HG03097 (cell line): ENCODE measurements at regions not wholly inside any gene's neighbourhood (a gene's known extent, or its start where the extent isn't known, plus 50 kb on each side); places are given as distances from the start of the nearest gene placed in this dataset.

Experiments
- ATAC-seq: cut with Tn5 transposase; IDR thresholded peaks from one replicate; pipeline ENCODE4 v1.9.1; 2021; ENCODE audit not compliant: unreplicated experiment, low FRiP score

- ATAC-seq = no peak
Observed at GRCh38 chr2:3005859-3006501, 371.6 kb downstream of the EIPR1 start.

DNA sequence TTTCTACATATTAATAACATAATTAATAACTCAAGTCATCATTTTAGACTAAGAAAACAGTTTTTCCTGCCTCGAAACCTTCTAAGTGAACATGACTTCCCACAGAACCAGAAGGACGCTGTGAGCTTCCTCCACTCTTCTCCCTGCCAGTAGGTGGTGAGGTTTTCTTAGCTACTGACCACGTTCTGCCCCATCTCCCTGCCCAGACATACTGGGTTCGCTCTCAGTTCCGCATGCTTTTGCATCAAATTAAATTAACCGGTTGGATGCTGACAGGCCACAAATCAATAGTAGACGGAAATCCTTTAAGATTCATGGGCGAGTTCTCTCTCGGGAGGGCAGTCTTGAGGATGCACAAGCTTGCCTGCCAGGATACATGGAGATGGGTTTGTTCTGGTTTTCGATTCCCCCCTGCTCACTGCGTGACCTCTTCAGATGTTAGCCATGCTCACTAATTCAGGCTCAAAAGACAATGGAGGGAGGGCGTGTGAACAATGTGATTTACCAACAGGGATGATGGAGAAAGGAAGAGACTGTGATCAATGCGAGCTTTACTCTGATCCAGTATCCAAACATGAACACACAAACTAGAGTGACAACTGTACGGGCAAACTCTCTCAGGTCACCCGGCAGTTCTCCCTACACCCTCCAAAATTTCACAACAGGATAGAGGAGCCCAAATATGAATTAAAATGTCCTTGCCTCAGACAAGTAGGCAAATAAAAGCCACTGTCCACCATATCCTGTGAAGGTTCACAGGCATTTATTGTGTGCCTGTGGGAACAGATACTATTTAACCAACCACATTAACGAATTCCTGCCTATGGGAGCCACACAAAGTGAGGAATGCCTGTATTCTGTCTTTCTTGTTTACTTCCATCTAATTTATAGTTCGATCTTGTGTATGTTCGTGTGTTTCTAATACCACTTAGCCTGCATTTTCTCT, 375.7 kb downstream of the EIPR1 start:
- ATAC-seq = no peak

GRCh38 chr2:3000968-3001367, 376.6 kb downstream of the EIPR1 start:
- no peak for ATAC-seq

GRCh38 chr2:3000125-3000524, 377.5 kb downstream of the EIPR1 start:
- ATAC-seq = no peak

DNA sequence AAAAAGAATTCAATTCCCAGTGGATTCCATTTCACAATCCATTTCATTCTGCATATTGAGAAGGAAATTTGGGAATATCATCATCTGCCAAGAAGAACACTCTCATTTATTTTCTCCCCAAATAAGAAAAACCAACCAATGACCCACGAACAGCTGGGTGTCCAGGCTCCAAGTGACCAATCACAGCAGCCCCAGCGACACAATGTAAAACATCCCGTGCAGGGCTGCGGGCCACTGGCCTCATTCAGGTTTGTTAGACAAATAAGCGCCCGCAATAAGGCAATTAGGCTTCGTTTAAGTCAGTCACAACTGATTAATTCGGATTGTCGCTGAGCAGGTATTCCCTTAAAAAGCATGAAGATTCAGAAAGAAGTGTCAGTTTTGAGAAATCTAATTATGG, 378.6 kb downstream of the EIPR1 start:
- ATAC-seq = no peak

- no peak for ATAC-seq
Observed at GRCh38 chr2:2993172-2993692, 384.4 kb downstream of the EIPR1 start.

DNA sequence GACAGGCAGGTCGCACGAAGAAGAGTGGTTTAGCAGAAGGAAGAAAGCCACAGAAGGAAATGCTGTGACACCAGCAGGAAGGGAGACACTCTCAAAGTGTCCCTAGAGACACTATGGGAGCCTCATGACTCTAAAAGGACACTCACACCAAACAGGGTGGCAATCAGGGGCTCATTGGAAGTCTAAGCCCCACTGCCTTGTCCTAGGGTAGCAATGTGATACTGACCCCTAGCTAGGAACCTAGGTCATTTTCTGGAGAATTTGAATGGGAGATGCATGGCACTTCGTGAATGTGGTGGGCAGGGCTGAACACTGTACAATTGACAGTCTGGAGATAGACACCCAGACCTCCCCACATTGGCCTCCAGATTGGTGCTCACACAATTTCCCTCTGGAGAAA, 385.0 kb downstream of the EIPR1 start:
- no peak for ATAC-seq

DNA sequence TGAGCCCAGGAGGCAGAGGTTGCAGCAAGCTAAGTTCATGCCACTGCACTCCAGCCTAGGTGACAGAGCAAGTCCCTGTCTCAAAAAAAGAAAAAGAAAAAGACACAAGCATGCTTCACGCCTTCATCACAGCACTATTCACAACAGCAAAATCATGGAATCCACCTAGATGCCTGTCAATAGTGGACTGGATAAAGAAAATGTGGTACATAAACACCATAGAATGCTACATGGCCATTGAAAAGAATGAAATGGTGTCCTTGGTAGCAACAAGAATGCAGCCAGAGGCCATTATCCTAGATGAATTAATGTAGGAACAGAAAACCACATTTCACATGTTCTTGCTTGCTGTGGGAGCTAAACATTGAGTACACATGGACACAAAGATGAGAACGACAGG, 392.6 kb downstream of the EIPR1 start:
- no peak for ATAC-seq

DNA sequence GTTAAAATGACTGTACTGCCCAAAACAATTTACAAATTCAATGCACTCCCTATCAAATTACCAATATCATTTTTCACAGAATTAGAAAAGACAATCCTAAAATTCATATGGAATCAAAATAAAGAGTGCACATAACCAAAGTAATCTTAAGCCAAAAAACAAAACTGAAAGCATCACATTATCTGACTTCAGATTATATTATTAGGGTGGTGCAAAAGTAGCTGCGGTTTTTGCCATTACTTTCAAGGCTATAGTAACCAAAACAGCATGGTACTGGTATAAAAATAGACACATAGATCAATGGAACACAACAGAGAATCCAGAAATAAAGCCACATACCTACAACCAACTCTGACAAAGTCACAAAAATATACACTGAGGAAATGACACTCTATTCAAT, 396.6 kb downstream of the EIPR1 start:
- ATAC-seq = no peak

DNA sequence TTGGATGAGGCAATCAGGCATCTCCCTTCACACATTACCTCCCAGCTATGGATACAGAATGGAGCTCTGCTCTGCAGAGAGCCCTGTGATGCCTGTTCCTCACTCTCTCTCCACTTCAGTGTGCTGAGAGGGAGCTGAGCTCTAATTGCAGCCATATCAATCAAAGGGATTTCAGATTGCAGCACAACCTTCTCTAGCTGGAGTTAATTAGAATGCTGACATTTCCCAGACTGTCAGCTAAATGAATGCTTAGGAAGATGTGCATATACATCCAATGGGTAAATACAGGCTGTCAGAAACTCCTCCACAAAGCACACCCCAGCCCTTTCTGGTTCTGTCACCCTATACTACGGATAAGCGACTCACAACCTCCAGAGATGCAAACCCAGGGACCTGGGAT, 402.6 kb downstream of the EIPR1 start:
- no peak for ATAC-seq

GRCh38 chr2:2960441-2961133, 417.0 kb downstream of the EIPR1 start:
- no peak for ATAC-seq

DNA sequence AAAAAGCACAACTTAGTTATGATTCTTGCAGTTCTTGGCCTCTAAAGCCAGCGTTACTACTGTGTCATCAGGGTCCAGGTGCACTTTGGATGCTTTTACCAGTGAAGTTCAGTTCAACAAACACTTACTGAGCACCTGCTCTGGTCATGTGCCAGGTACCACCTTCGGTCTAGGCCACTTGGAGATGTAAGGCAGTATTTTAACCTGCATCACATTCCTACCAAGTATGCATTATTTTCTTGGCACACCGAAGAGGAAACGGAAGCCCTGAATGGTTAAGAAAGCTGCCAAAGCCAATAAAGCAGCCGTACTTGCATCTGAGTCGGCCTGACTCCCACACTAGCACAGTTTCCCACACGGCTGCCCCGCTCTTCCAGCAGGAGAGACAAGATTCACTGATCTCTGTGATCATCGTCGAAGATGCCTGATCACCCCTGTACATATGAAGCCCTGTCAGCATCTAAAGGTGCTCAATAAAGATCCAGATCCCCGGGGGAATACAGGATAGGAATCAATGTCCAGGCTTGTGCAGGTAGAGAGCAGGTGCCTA, 427.1 kb downstream of the EIPR1 start:
- no peak for ATAC-seq

DNA sequence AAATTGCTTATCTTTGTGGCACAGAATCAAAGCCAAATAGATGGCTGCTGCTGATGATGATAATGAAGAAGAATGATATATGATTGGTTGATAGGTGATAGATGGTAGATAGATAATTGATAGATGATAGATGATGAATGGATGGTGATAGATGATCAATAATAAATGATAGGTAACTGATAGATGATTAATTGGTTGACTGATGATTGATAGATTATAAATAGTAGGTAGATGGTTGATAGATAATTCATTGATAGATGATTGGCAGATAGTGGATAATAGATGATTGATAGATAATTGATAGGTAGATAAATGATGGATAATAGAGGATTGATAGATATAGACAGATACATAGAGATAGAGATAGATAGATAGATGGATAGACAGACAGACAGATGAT, 430.2 kb downstream of the EIPR1 start:
- ATAC-seq = no peak

DNA sequence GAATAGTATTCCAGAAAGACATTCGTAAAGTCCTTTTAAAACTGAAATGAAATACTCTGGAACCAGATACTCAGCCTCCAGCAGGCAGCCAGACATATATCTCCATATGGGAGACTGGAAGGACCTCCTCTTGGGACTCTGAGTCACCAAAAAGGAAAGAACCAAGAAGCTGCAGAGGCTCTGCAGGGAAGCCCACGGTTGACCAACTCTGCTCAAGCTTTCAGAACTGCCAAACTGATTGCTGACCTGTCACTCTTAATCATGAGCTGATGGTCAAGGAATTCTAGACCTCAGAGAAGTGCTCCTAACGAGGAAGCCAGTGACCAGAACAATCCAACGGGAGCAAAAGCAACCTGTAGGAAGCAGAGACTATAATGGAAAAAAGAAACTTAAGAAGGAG, 434.7 kb downstream of the EIPR1 start:
- no peak for ATAC-seq

DNA sequence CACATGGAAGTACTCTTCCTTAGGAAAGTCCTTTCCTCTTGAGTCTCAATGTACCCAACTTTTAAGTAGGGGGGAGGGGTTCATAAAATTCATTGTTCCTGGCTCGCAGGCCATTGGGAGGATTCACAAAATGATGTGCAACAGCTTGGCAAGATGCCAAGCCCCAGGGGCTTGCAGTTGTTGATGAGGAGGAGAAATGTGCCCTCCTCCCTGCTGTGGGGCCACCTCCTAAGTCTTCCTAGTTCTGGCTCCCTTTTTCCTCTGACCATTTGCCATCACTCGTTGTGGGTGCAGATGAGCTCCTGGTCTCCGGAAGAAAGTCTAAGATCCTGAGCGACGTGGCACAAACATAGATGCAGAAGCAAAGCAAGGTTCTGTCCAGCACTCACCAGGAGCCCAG, 435.4 kb downstream of the EIPR1 start:
- no peak for ATAC-seq

- no peak for ATAC-seq
Observed at GRCh38 chr2:2941205-2941604, 436.4 kb downstream of the EIPR1 start.

DNA sequence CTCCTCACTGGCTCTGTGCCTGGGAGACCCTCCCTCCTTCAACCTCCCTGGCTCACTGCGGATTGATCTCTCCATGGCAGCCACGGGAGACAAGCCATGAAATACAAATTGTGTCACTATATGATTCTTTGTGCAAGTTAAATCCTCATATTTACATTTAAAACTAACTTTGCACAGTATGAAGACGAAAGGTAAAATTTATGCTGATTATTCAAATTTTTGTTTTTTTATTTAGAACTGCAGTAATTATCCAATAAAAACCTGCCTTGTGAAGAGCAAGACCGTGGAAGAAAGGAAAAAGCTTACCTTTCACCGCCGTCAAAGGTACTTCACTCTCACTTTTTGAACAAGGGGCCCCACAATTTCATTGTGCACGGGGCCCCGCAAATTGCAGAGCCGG, 436.9 kb downstream of the EIPR1 start:
- no peak for ATAC-seq

- no peak for ATAC-seq
Observed at GRCh38 chr2:2940061-2940460, 437.6 kb downstream of the EIPR1 start.

DNA sequence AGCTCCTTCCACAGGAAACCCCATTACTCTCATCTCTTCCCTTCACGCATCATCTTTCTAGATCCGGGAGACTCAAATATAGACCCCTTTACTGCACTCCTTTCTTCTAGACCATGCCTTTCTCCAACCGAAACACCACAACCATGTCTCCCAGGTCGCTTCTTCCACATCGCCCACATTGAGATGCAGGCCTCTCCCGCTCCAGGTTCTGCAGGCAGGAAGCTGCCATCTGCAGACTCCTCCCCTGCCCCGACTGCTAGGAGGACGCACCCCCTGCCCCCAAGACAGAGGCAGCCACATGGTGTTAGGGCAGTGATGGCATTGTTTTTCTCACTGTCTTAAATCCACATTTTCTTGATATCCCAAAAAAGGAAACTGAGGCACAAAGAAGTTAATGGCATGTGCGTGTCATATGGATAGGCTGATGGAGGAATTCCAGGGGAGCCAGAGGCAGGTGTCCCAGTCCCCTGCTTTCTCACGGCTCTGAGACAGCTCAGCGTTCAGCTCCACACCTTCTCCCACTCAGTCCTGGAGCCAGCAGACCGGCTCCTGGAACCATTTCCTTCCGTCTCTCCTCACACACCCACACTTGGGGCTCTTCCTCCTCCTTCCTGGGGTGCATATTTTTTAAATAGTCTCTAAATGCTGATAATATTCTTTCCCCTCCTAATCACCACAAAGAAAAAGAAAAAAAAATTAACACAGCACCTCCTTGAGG, 438.4 kb downstream of the EIPR1 start:
- no peak for ATAC-seq

GRCh38 chr2:2938481-2938880, 439.1 kb downstream of the EIPR1 start:
- no peak for ATAC-seq
